Breast epithelium (tissue), 3 donors: ENCODE measurements at regions not wholly inside any gene's neighbourhood (a gene's known extent, or its start where the extent isn't known, plus 50 kb on each side); places are given as distances from the start of the nearest gene placed in this dataset.

Source experiments
- POLR2A ChIP-seq: fragments of 450-650 bp; IDR thresholded peaks from one replicate; pipeline ENCODE4 v1.6.1; 2016; ENCODE audit warnings: antibody characterized with exemption, mild to moderate bottlenecking, moderate library complexity
- POLR2AphosphoS5 ChIP-seq, 3 donors: sonication (generic); formaldehyde crosslinking; IDR thresholded peaks; one replicate each; pipeline ENCODE4 v1.6.1; 2017; ENCODE audit warnings: antibody characterized with exemption in 3 of 3
- TF ChIP-seq, protein P1 (sequence below), 3 donors: fragments of 450-650 bp; IDR thresholded peaks; one replicate each; pipeline ENCODE4 v1.5.1; 2016 to 2017; ENCODE audit warnings: antibody characterized with exemption in 3 of 3, mild to moderate bottlenecking in 3 of 3, moderate library complexity in 3 of 3

DNA sequence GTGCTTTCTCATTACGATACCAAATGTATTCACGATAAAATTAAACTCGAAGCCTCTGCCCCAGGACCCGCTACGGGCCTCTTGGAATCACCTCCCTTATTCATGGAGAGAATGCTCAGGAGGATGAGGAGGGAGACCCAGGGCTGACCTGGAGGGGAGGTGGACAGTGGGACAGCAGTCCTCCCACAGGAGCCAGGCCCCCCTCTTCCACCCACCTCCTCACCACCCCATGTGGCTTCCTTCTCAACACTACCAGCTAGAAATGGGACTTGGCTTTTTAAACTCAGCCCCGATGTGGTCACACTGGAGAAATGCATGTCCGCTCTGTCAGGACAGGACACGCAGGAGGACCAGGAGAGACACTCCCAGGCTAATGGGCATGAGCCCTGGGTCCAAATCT is 147.9 kb upstream of the ID2 start:
- no peak for TF ChIP-seq POLR2A
- TF ChIP-seq, protein P1, sequence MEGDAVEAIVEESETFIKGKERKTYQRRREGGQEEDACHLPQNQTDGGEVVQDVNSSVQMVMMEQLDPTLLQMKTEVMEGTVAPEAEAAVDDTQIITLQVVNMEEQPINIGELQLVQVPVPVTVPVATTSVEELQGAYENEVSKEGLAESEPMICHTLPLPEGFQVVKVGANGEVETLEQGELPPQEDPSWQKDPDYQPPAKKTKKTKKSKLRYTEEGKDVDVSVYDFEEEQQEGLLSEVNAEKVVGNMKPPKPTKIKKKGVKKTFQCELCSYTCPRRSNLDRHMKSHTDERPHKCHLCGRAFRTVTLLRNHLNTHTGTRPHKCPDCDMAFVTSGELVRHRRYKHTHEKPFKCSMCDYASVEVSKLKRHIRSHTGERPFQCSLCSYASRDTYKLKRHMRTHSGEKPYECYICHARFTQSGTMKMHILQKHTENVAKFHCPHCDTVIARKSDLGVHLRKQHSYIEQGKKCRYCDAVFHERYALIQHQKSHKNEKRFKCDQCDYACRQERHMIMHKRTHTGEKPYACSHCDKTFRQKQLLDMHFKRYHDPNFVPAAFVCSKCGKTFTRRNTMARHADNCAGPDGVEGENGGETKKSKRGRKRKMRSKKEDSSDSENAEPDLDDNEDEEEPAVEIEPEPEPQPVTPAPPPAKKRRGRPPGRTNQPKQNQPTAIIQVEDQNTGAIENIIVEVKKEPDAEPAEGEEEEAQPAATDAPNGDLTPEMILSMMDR (IDR thresholded peaks at IDR 0.05) = no peak
- TF ChIP-seq POLR2AphosphoS5 (IDR thresholded peaks at IDR 0.05) = no peak
